ENCODE measurements at regions not wholly inside any gene's neighbourhood (a gene's known extent, or its start where the extent isn't known, plus 50 kb on each side); places are given as distances from the start of the nearest gene placed in this dataset.
"Not testable (repeated sequence)": the region's sequence is repeated elsewhere in the genome, so short reads cannot be mapped to it uniquely, and the experiment has no call there.

- Histone ChIP-seq H3K36me3 (ENCODE audit: control insufficient read depth, insufficient read depth, low read length) (no peaks in the 10 kb centered on the region), H3K9me3 (no peaks in the 10 kb centered on the region), H3K4me1 (no peaks in the 10 kb centered on the region), H3K4me3 (ENCODE audit: low read depth, low read length) (no peak overlapping the region), H3K27me3 (replicated peaks; ENCODE audit: control insufficient read depth, insufficient read depth, low read length) (no peaks in the 10 kb centered on the region)
- Mint-ChIP-seq H3K27ac (ENCODE audit: unreplicated experiment) (no peak overlapping the region), H3K27me3 (ENCODE audit: insufficient read depth, unreplicated experiment) (peaks cover 7% of the 10 kb centered on the region), H3K36me3 (ENCODE audit: insufficient read depth, unreplicated experiment) (no peaks in the 10 kb centered on the region), H3K4me1 (ENCODE audit: low read depth, unreplicated experiment) (no peaks in the 10 kb centered on the region), H3K9me3 (ENCODE audit: unreplicated experiment) (no peaks in the 10 kb centered on the region), H3K4me3 (ENCODE audit: unreplicated experiment) (no peak overlapping the region)
- POLR2A ChIA-PET = no interaction called here
- intact Hi-C loops (cut with micrococcal nuclease; ENCODE audit: unreplicated experiment) = no loop called here
- DNase-seq = no peak
- CTCF ChIA-PET = no interaction called here
- no peak for TF ChIP-seq CTCF (IDR thresholded peaks at IDR 0.05; ENCODE audit: insufficient read depth in 1 of 2, low read depth in 1 of 2, low read length in 1 of 2, severe bottlenecking in 1 of 2, unreplicated experiment in 1 of 2)
- BruUV-seq (replicated peaks) = no TSS peak
Observed at GRCh38 chr12:91637789-91638624, 455.4 kb upstream of the DCN start.

GRCh38 chr12:91636721-91637120 is 454.1 kb upstream of the DCN start:
- BruUV-seq (replicated peaks) = no TSS peak
- no peaks in the 10 kb centered on the region for H3K4me1 Mint-ChIP-seq (ENCODE audit: low read depth, unreplicated experiment)
- peaks cover 5% of the 10 kb centered on the region for H3K27me3 Mint-ChIP-seq (ENCODE audit: insufficient read depth, unreplicated experiment)
- TF ChIP-seq CTCF (IDR thresholded peaks at IDR 0.05; ENCODE audit: insufficient read depth in 1 of 2, low read depth in 1 of 2, low read length in 1 of 2, severe bottlenecking in 1 of 2, unreplicated experiment in 1 of 2) = no peak
- no peak overlapping the region for H3K4me3 ChIP-seq (ENCODE audit: low read depth, low read length)
- H3K4me1 ChIP-seq = no peaks in the 10 kb centered on the region
- H3K4me3 Mint-ChIP-seq (ENCODE audit: unreplicated experiment) = no peak overlapping the region
- ChIA-PET POLR2A (no interaction called here), CTCF (no interaction called here)
- H3K9me3 Mint-ChIP-seq (ENCODE audit: unreplicated experiment) = no peaks in the 10 kb centered on the region
- no peak overlapping the region for H3K27ac Mint-ChIP-seq (ENCODE audit: unreplicated experiment)
- DNase-seq = no peak
- intact Hi-C loops (cut with micrococcal nuclease; ENCODE audit: unreplicated experiment) = no loop called here
- H3K9me3 ChIP-seq = no peaks in the 10 kb centered on the region
- no peaks in the 10 kb centered on the region for H3K36me3 ChIP-seq (ENCODE audit: control insufficient read depth, insufficient read depth, low read length)
- no peaks in the 10 kb centered on the region for H3K27me3 ChIP-seq (replicated peaks; ENCODE audit: control insufficient read depth, insufficient read depth, low read length)
- no peaks in the 10 kb centered on the region for H3K36me3 Mint-ChIP-seq (ENCODE audit: insufficient read depth, unreplicated experiment)

- CTCF ChIA-PET; H3K27ac Mint-ChIP-seq (ENCODE audit: unreplicated experiment); H3K36me3 Mint-ChIP-seq (ENCODE audit: insufficient read depth, unreplicated experiment); H3K27me3 Mint-ChIP-seq (ENCODE audit: insufficient read depth, unreplicated experiment); H3K27me3 ChIP-seq (replicated peaks; ENCODE audit: control insufficient read depth, insufficient read depth, low read length); H3K4me3 ChIP-seq (ENCODE audit: low read depth, low read length); POLR2A ChIA-PET; BruUV-seq (replicated peaks); intact Hi-C loops (cut with micrococcal nuclease; ENCODE audit: unreplicated experiment); H3K9me3 Mint-ChIP-seq (ENCODE audit: unreplicated experiment); H3K4me1 ChIP-seq; H3K4me3 Mint-ChIP-seq (ENCODE audit: unreplicated experiment); H3K4me1 Mint-ChIP-seq (ENCODE audit: low read depth, unreplicated experiment); H3K9me3 ChIP-seq; DNase-seq; H3K36me3 ChIP-seq (ENCODE audit: control insufficient read depth, insufficient read depth, low read length): not testable (repeated sequence)
Observed at GRCh38 chr12:91634386-91634713, 451.7 kb upstream of the DCN start.
